LNCaP clone FGC (cell line): ENCODE measurements at regions not wholly inside any gene's neighbourhood (a gene's known extent, or its start where the extent isn't known, plus 50 kb on each side); places are given as distances from the start of the nearest gene placed in this dataset.
A peak's percentile ranks its signal among the peaks of the same experiment; 100 is the strongest.

Experiments
- DNase-seq: peaks from one replicate; pipeline ENCODE4 v3.0.0-alpha.2; 2011; ENCODE audit warnings: low read depth
- H3K4me3 ChIP-seq: 2 replicates; pipeline ENCODE4 v1.5.1; 2011; ENCODE audit warnings: mild to moderate bottlenecking, low read depth, low read length, control low read depth
- CTCF ChIP-seq: IDR thresholded peaks from 2 replicates; pipeline ENCODE4 v1.5.1; 2012; ENCODE audit warnings: mild to moderate bottlenecking; ENCODE audit not compliant: control insufficient read depth, insufficient read depth; ENCODE audit errors: extremely low read depth

- no peak for TF ChIP-seq CTCF
- no peak for DNase-seq
- H3K4me3 ChIP-seq: no peak overlapping the region
Measured at GRCh38 chr3:72412340-72412956, 435.8 kb downstream of the SHQ1 start.

DNA sequence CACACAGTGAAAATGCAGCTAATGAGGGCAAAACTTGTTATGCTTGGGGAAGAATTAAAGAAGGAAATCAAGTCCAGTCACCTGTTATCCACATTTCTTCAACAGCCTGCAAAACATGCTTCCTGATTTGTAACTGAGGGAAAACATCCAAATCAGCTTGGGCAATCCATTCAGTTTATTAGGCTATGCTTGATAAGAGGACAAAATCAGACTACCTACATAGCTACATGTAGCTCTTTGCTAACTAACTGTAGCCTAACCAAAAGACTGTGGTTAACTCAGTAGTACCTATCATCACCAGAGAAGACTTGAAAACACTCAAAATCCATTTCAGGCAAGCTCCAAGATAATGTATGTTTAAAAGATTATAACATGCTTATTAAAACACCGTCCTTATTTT lies 436.4 kb downstream of the SHQ1 start:
- TF ChIP-seq CTCF: no peak
- H3K4me3 ChIP-seq: no peak overlapping the region
- DNase-seq: peak; percentile 38

DNA sequence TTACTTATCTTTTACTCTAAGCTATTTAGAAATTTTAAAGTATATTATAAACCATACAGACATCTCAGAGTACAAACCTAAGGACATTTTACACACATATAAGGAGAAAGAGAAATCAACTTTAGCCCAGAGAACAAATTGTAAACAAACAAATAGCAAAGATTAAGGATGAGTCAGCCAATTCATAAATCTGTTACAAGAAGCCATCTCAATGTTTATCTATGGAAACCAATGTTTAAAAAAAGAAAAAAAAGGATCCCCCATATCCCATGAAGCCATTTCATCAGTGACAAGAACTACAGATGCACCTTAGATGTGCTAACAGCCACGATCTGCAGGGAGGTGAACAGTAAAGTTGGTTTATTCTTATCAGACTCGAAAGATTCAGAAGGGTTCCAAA lies 437.1 kb downstream of the SHQ1 start:
- TF ChIP-seq CTCF: no peak
- no peak overlapping the region for H3K4me3 ChIP-seq
- DNase-seq: no peak

DNA sequence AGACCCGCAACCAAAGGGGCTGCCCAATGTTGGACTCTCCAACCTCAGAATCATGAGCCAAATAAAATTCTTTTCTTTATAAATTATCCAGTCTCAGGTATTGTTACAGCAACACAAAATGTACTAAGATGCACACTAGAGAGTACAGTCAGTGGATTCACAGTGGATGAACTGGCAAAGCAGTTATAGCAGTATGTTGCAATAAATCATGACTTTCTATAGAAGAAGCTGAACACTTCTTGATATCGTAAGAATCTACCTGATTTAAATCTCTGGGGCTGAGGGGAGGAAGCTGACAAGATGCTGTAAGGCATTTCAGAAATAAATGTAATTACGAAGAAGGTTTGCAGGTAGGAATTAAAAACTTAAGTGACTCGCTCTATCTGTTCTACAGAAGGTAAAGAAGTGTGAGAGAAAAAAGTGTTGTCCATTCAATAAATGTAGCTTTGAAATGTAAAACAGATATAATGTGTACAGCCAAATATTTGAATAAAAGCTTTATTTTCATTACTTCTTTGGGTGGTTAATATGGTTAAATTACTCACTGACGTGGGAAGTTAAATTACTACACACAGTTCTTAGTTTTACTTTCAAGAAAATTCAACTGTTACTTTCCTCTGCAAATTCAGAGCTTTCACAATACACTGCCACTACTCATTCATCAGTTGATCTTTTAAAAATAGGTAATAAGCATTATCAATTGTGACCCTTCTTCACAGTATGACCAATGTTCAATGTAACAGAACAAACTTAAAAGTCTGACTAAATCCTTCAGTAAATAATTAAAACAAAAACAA lies 439.1 kb downstream of the SHQ1 start:
- no peak for DNase-seq
- no peak overlapping the region for H3K4me3 ChIP-seq
- no peak for TF ChIP-seq CTCF

DNA sequence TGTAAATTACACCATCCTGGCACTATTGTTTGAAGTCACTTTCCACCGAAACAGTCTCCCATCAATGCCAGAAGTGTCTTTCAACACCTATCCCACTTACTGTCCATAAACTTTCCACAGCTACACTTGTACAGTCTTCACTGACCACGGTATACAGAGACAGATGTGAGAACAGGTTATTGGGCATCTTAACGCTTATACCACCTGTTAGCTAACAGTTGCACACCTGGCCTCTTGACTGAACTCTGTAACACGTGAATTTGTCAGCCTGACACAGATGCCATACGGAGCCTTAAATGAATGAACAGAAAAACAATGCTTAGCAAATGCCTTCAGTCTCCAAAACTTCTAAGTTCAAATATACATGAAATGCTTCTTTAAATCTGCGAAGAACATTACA lies 440.5 kb downstream of the SHQ1 start:
- no peak for TF ChIP-seq CTCF
- no peak for DNase-seq
- H3K4me3 ChIP-seq: no peak overlapping the region

DNA sequence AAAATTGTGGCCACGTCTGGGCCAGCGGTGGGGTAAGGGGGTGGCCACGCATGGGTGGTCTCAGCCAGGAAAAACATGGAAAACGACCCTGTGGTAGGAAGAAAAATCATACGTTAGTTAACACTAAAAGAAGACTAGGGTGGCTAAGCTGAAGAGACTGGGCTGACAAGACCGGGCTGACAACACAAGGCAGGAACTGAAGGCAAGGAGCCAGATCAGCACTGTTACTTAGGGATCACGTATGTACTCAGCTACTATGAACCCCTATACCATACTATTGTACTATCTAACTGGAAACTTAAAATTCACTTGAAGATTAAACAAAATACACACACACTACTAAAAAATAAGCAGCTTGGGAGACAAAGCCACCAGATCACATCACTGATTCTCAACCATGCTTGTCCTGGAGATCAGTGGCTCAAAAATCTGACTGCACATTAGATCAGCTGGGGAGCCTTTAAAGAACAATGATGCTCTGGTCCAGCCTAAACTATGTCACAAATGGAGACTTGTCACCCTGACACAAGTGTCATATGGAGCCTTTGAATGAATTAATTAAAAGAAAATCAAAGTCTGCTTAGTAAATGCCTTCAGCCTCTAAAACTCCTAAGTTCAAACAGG lies 442.2 kb downstream of the SHQ1 start:
- no peak for TF ChIP-seq CTCF
- no peak overlapping the region for H3K4me3 ChIP-seq
- DNase-seq: peak; percentile 64
